ENCODE measurements at regions not wholly inside any gene's neighbourhood (a gene's known extent, or its start where the extent isn't known, plus 50 kb on each side); places are given as distances from the start of the nearest gene placed in this dataset.
"Not testable (repeated sequence)": the region's sequence is repeated elsewhere in the genome, so short reads cannot be mapped to it uniquely, and the experiment has no call there.

DNA sequence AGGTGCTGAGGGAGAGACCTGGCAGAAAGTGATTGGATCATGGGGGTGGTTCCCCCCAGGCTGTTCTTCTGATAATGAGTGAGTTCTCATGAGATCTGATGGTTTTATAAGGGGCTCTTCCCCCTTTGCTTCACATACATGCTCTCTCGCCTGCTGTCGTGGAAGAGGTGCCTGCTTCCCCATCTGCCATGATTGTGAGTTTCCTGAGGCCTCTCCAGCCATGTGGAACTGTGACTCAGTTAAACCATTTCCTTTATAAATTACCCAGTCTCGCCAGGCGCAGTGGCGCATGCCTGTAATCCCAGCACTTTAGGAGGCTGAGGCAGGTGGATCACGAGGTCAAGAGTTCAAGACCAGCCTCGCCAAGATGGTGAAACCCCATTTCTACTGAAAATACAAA is 154.5 kb downstream of the LMLN start:
- TF ChIP-seq, protein P1, sequence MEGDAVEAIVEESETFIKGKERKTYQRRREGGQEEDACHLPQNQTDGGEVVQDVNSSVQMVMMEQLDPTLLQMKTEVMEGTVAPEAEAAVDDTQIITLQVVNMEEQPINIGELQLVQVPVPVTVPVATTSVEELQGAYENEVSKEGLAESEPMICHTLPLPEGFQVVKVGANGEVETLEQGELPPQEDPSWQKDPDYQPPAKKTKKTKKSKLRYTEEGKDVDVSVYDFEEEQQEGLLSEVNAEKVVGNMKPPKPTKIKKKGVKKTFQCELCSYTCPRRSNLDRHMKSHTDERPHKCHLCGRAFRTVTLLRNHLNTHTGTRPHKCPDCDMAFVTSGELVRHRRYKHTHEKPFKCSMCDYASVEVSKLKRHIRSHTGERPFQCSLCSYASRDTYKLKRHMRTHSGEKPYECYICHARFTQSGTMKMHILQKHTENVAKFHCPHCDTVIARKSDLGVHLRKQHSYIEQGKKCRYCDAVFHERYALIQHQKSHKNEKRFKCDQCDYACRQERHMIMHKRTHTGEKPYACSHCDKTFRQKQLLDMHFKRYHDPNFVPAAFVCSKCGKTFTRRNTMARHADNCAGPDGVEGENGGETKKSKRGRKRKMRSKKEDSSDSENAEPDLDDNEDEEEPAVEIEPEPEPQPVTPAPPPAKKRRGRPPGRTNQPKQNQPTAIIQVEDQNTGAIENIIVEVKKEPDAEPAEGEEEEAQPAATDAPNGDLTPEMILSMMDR (IDR thresholded peaks at IDR 0.05), result not testable (repeated sequence)
- not testable (repeated sequence) for TF ChIP-seq POLR2AphosphoS5, EP300 (IDR thresholded peaks at IDR 0.05)

Data from stomach (tissue), 4 donors.